ENCODE measurements at regions not wholly inside any gene's neighbourhood (a gene's known extent, or its start where the extent isn't known, plus 50 kb on each side); places are given as distances from the start of the nearest gene placed in this dataset.

DNA sequence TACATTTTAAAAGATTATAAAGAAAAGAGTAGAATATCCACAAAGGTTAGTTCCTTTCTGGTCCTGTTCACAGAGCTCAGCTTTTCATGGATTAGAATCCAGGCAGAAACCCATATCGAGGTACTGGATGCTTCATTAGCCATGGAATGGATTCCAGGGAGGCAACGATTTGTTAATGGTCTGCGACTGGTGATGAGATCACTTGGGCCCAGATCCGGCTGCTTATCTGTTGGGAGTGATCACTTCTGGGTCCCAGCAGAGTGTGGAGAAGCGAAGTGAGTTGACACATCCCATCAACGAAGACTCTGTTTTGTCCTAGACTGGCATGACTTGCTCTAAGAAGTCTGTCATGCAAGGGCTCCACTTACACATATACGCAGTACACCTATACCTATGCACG lies 165.8 kb downstream of the MAF start:
- DNase-seq (ENCODE audit: low read depth, low spot score) (no peak), ATAC-seq (no peak)
- Histone ChIP-seq H3K9me2 (ENCODE audit: insufficient read depth) (no peaks in the 10 kb centered on the region), H3K4me1 (ENCODE audit: control insufficient read depth in 1 of 2, insufficient read depth in 2 of 2, low read length in 2 of 2) (no peaks in the 10 kb centered on the region), H3K27me3 (ENCODE audit: insufficient read depth, low read length) (no peaks in the 10 kb centered on the region), H3K9me3 (ENCODE audit: control insufficient read depth in 1 of 2, insufficient read depth in 1 of 2, low read depth in 1 of 2, low read length in 2 of 2) (peaks cover 28 to 39% of the 10 kb centered on the region in 2 experiments; a peak in 2 of 4 replicates), H3K79me2 (ENCODE audit: insufficient read depth, low read length) (no peaks in the 10 kb centered on the region), H2AFZ (ENCODE audit: low read depth, low read length, poor library complexity, severe bottlenecking) (no peak overlapping the region), H3K4me2 (ENCODE audit: low read length) (no peak overlapping the region), H4K20me1 (ENCODE audit: insufficient read depth) (no peaks in the 10 kb centered on the region), H3K4me3 (replicated peaks in 1 of 2; ENCODE audit: low read depth in 1 of 2, low read length in 2 of 2) (no peak overlapping the region), H3K9ac (ENCODE audit: low read length) (no peak overlapping the region), H3K36me3 (ENCODE audit: control insufficient read depth in 1 of 2, insufficient read depth in 2 of 2, low read length in 2 of 2) (no peaks in the 10 kb centered on the region), H3K27ac (ENCODE audit: low read depth, low read length) (no peak overlapping the region)
- BruUV-seq (replicated peaks): no TSS peak
- no peak for TF ChIP-seq CBX3 (IDR thresholded peaks at IDR 0.05; ENCODE audit: low read depth)
- TF ChIP-seq EGR1 (IDR thresholded peaks at IDR 0.05; ENCODE audit: low read depth): no peak
- TF ChIP-seq, protein P1, sequence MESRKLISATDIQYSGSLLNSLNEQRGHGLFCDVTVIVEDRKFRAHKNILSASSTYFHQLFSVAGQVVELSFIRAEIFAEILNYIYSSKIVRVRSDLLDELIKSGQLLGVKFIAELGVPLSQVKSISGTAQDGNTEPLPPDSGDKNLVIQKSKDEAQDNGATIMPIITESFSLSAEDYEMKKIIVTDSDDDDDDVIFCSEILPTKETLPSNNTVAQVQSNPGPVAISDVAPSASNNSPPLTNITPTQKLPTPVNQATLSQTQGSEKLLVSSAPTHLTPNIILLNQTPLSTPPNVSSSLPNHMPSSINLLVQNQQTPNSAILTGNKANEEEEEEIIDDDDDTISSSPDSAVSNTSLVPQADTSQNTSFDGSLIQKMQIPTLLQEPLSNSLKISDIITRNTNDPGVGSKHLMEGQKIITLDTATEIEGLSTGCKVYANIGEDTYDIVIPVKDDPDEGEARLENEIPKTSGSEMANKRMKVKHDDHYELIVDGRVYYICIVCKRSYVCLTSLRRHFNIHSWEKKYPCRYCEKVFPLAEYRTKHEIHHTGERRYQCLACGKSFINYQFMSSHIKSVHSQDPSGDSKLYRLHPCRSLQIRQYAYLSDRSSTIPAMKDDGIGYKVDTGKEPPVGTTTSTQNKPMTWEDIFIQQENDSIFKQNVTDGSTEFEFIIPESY (IDR thresholded peaks at IDR 0.05; ENCODE audit: extremely low read depth, insufficient replicate concordance, low read length): no peak
- TF ChIP-seq TCF7L2 (IDR thresholded peaks at IDR 0.05; ENCODE audit: borderline replicate concordance, extremely low read depth, insufficient read depth, insufficient read length): no peak
- no peak for TF ChIP-seq CEBPB (IDR thresholded peaks at IDR 0.05; ENCODE audit: low read depth)
- TF ChIP-seq, protein P2, sequence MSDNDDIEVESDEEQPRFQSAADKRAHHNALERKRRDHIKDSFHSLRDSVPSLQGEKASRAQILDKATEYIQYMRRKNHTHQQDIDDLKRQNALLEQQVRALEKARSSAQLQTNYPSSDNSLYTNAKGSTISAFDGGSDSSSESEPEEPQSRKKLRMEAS (IDR thresholded peaks at IDR 0.05): no peak
- no peak for TF ChIP-seq JUND (IDR thresholded peaks at IDR 0.05)
- no peak for TF ChIP-seq RAD21 (IDR thresholded peaks at IDR 0.05; ENCODE audit: low read depth)
- TF ChIP-seq, protein P3, sequence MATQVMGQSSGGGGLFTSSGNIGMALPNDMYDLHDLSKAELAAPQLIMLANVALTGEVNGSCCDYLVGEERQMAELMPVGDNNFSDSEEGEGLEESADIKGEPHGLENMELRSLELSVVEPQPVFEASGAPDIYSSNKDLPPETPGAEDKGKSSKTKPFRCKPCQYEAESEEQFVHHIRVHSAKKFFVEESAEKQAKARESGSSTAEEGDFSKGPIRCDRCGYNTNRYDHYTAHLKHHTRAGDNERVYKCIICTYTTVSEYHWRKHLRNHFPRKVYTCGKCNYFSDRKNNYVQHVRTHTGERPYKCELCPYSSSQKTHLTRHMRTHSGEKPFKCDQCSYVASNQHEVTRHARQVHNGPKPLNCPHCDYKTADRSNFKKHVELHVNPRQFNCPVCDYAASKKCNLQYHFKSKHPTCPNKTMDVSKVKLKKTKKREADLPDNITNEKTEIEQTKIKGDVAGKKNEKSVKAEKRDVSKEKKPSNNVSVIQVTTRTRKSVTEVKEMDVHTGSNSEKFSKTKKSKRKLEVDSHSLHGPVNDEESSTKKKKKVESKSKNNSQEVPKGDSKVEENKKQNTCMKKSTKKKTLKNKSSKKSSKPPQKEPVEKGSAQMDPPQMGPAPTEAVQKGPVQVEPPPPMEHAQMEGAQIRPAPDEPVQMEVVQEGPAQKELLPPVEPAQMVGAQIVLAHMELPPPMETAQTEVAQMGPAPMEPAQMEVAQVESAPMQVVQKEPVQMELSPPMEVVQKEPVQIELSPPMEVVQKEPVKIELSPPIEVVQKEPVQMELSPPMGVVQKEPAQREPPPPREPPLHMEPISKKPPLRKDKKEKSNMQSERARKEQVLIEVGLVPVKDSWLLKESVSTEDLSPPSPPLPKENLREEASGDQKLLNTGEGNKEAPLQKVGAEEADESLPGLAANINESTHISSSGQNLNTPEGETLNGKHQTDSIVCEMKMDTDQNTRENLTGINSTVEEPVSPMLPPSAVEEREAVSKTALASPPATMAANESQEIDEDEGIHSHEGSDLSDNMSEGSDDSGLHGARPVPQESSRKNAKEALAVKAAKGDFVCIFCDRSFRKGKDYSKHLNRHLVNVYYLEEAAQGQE (IDR thresholded peaks at IDR 0.05; ENCODE audit: low read depth): no peak
- TF ChIP-seq SRF (IDR thresholded peaks at IDR 0.05; ENCODE audit: low read depth): no peak
- no peak for TF ChIP-seq POLR2AphosphoS5 (IDR thresholded peaks at IDR 0.05; ENCODE audit: low read depth, low read length)
- no peak for TF ChIP-seq SP1 (IDR thresholded peaks at IDR 0.05; ENCODE audit: low read depth)
- no peak for TF ChIP-seq SIN3A (IDR thresholded peaks at IDR 0.05; ENCODE audit: low read depth)
- TF ChIP-seq EZH2phosphoT487 (IDR thresholded peaks at IDR 0.05; ENCODE audit: borderline replicate concordance): no peak
- TF ChIP-seq YY1 (IDR thresholded peaks at IDR 0.05; ENCODE audit: extremely low read depth, insufficient replicate concordance, low read depth, low read length): no peak
- no peak for TF ChIP-seq EZH2 (IDR thresholded peaks at IDR 0.05)
- TF ChIP-seq POLR2A (IDR thresholded peaks at IDR 0.05; ENCODE audit: borderline replicate concordance, extremely low read depth, insufficient read depth, insufficient read length): no peak
- no peak for TF ChIP-seq ZFX (IDR thresholded peaks at IDR 0.05)
- TF ChIP-seq, protein P4, sequence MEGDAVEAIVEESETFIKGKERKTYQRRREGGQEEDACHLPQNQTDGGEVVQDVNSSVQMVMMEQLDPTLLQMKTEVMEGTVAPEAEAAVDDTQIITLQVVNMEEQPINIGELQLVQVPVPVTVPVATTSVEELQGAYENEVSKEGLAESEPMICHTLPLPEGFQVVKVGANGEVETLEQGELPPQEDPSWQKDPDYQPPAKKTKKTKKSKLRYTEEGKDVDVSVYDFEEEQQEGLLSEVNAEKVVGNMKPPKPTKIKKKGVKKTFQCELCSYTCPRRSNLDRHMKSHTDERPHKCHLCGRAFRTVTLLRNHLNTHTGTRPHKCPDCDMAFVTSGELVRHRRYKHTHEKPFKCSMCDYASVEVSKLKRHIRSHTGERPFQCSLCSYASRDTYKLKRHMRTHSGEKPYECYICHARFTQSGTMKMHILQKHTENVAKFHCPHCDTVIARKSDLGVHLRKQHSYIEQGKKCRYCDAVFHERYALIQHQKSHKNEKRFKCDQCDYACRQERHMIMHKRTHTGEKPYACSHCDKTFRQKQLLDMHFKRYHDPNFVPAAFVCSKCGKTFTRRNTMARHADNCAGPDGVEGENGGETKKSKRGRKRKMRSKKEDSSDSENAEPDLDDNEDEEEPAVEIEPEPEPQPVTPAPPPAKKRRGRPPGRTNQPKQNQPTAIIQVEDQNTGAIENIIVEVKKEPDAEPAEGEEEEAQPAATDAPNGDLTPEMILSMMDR (IDR thresholded peaks at IDR 0.05 in 2 of 3, conservative IDR thresholded peaks at IDR 0.05 in 1 of 3; ENCODE audit: borderline replicate concordance in 1 of 3, insufficient read depth in 1 of 3, low read depth in 2 of 3, low read length in 2 of 3): no peak
- intact Hi-C loops (cut with micrococcal nuclease): no loop called here
- POLR2A ChIA-PET: no interaction called here
- CTCF ChIA-PET: no interaction called here
- RAD21 ChIA-PET (ENCODE audit: low non-redundant PET in 1 of 2, low total read pairs in 2 of 2, uncharacterized antibody in 2 of 2, unreplicated experiment in 2 of 2): no interaction called here
